Fibroblast of peridontal ligament (primary cell): ENCODE measurements at regions not wholly inside any gene's neighbourhood (a gene's known extent, or its start where the extent isn't known, plus 50 kb on each side); places are given as distances from the start of the nearest gene placed in this dataset.
"Not testable (repeated sequence)": the region's sequence is repeated elsewhere in the genome, so short reads cannot be mapped to it uniquely, and the experiment has no call there.

Experiments used
- DNase-seq: peaks from one replicate; pipeline ENCODE4 v3.0.0-alpha.2; 2010; ENCODE audit errors: extremely low read depth

DNA sequence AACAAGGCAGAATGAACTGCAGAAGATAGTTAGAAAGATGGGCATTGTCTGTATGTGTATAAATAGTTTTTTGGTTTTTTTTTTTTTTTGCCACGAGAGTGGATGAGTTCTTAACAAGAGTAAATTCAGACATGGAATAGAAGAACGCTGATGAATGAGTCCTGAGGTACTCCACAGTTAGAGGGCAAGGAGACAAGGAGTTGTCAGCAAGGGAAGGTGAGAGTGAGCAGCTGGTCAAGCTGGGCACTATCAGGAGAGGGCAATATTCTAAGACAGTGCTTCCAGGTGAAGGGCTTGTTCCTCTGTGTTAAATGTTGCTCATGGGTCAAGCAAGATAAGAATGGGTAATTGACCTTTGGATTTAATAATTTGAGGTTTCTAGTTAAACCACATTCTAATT, 138.6 kb upstream of the FAM78B start:
- DNase-seq = no peak

DNA sequence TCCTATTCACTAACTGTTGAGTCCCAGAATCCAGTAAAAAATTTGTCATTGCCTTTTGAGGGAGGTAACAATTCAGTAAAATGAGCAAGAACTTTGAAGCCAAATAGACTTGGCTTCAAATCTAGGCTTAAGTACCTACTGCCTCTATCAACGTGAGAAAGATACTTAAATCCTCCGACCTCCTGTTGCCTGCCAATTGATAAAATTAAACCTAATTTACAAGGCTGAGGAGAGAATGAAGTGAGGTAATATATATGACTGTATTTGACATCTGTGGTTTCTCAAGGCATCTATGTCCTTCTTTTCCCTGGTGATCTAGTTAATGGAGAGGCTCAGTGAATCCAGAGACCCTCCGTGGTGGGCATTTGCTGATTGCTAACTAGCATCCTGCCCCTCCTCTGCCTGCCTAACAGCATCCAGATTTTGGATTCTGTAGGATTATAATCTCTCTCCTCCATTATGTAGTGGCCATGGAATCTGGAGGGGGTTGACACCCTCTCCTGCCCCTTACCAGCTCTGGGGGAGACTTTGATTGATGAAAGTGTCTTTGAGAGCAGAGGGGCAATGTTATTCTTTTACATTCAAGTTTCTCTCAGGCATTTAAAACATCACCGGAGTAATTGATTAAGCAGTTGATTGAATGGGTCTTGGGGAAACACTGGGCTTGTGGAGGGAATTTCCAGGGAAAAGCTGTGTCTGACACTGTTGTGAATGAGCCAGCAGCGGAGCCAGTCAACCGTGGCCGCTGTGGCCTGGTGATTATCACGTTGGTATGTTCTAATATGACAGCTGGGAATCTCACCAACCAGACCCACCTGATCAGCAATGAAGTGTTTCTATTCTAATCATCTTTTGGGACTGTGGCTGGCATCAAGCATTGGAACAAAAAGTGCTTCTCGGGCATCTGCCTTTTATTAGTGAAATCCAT, 140.7 kb upstream of the FAM78B start:
- DNase-seq = no peak

DNA sequence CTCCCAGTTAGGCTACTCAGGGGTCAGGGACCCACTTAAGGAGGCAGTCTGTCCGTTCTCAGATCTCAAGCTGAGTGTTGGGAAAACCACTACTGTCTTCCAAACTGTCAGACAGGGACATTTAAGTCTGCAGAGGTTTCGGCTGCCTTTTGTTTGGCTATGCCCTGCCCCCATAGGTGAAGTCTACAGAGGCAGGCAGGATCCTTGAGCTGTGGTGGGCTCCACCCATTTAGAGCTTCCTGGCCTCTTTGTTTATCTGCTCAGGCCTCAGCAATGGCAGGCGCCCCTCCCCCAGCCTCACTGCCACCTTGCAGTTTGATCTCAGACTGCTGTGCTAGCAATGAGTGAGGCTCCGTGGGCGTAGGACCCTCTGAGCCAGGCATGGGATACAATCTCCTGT, 149.5 kb upstream of the FAM78B start:
- DNase-seq = not testable (repeated sequence)

DNA sequence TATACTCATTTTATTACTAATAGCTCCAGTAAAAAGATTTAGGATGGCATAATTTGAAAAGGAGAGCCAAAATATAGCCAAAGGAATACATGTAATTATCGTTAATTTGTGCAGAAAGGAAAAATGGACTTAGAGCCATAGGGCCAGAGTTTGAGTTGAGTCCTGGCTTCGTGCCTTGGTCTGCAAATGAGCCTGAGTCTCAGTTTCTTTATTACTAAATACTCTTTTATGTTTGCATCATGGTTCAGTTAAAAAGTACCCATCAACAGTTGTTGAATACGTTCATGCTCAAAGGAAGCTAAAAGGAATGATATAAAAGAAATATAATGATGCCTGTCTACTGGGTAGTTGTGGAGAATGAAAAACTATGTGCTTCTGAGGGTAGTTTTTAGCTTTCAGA, 155.7 kb upstream of the FAM78B start:
- no peak for DNase-seq

DNA sequence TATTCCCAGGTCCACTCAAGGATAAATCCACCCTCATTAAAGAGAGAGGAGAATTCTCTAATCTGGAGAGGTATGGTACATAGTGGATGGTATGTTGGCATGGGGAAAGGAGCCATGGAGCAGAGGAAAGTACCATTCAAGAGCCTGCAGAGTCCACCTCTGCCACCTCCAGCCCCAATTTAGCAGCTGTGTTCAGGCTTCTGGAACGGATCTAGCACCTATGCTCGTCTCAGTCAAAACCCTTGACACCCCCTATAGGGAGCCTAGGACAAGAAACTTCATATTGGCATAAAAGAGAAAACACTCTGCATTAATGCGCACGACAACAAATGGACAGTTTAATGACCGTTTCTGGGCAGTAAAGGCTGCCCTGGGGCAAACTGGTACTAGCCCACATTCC, 161.1 kb upstream of the FAM78B start:
- no peak for DNase-seq

DNA sequence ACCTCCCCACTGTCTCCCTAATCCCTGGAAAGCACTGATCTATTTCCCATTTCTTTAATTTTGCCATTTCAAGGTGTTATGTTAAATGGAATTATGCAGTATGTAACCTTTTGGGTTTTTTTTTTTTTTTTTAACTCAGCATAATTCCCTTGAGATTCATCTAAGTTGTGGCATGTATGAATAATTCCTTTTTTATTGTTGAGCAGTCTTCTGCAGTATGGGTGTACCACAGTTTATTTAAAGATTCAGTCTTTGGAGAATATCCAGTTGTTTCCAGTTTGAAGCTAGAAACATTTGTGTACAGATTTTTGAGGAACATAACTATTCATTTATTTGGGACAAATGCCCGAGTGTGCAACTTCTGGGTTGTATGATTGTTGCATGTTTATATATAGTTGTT, 162.2 kb upstream of the FAM78B start:
- DNase-seq = no peak

DNA sequence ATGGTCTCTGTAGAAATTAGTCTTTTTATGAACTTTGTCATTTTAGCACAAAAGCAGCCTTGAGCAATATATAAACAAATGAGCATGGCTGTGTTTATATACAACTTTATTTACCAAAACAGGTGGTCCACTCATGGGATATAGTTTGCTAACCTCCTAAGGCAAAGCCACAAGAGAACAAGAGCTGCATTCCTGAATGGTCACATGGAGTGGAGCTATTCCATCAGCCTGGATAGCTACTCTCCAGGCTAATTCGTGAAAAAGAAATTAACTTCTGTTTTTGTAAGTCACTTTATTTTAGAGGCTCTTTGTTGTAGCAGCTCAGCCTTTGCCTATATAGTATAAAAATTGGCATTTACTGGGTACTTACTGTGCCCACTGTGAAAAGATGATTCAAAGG, 163.3 kb upstream of the FAM78B start:
- no peak for DNase-seq

DNA sequence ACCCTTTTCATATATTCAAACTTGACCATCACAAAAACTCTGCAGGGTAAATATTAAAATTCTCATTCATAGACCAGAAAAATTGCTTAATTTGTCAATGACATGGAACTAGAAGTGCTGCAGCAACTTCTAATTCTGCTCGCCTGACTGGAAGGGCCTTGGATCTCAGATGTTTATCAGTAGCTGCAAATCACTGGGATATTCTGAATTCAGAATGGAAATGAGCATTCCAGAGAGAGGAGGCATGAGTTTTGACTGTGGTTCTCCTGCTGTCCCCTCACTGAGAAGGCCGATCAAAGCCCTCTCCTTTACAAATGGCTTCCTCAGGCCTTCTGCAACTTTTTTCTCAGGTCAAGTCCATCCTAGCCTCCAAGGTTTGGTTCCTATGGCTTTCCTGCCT, 171.3 kb upstream of the FAM78B start:
- no peak for DNase-seq

DNA sequence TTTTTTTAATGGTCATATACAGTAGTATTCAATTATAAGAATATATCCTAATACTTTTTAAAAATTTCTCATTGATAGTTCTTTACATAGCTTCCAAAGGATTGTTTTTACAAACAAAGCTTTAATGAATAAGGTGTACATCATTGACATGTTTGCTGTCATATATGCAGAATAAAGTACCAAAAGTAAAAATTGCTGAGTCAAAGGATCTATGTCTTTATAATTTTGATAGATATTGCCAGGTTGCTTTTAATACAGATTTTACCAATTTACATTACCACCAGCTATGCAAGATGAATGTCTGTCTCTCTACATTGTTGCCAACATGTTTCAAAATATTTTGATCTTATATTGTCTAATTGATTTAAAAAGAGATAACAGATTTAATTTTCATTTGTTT, 173.9 kb upstream of the FAM78B start:
- no peak for DNase-seq

DNA sequence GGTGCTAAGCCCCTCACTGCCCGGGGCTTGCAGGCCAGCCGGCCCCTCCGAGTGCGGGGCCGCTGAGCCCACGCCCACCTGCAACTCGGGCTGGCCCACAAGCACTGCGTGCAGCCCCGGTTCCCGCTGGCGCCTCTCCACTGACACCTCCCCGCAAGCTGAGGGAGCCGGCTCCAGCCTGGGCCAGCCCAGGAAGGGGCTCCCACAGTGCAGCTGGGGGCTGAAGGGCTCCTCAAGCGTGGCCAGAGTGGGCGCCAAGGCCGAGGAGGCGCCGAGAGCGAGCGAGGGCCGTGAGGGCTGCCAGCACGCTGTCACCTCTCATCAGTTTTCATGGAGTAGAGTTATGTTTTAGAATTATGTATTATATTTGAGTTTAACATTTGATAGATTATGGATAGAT, 176.5 kb upstream of the FAM78B start:
- DNase-seq = no peak

DNA sequence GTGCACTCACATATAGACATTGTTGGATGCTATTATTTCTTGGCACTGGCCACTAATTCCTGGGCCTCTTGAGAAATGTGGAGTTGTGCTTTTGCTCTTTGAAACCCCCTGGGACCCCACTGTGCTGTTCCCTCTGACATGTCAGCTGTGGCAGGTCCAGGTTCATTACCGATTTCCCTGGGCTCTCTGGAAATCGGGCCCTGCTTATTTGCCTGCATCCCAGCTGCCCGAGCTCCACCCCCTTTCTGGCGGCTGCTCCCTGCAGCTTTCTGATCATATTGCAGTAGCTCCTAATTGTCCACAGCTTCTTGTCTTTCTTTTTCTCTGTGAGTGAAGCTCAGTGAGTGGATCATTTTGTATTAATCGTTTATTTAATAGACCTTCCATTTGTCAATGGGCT, 183.7 kb upstream of the FAM78B start:
- DNase-seq = no peak

DNA sequence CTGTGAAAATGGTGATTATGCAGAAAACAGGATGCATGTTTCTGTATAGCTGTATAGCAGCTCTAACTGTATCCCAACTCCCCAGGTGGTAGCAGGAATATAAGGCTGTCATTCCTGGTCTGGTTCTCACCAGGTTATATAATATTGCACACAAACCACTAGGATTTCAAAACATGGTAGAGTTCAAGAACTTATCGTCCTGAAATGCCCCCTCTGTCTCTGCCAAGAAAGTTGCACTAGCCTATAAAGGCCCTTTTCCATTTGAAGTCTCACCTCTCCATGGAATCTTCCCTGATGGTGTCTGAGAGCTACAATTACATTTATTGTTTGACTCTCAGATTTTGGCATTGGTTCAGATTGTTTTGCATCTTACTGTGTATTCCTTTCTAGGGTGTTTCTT, 184.9 kb upstream of the FAM78B start:
- DNase-seq = no peak

DNA sequence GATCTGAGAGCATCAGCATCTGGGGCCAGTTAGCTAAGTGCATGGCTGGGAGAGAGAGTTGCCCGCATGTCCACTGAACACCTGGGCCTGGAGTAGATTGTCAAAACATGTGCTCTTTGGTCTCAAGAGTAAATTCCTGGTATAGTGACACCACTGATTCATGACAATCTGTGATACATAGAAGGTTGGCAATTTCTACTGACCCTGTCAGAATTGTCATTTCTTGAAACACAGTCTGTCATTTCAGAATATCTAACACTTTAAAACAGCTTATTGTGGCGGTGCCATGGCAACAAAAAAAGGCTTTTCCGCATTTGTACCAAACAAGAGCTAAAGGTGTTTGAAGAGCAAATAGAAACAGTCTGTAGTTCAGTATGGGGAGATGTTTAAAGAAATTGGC, 186.4 kb upstream of the FAM78B start:
- DNase-seq = no peak

DNA sequence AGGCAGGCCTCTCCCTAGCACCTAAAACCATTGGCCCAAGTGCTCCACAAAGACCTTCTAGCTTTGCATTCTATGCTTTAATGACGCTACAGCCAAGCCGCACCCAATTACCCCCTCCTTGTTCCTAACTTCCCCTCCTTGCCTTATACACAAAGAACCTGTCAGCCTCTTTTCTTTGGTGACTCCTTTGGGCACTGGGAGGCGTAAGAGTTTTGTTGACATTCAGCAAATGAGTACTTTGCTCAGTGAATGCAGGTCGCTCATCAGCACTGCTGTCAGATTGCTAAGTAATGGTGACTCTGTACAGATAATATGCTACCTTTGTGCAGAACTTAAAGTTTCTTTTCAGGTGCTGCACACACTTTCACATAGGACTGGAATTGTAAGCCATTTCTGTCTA, 187.6 kb upstream of the FAM78B start:
- DNase-seq = no peak

DNA sequence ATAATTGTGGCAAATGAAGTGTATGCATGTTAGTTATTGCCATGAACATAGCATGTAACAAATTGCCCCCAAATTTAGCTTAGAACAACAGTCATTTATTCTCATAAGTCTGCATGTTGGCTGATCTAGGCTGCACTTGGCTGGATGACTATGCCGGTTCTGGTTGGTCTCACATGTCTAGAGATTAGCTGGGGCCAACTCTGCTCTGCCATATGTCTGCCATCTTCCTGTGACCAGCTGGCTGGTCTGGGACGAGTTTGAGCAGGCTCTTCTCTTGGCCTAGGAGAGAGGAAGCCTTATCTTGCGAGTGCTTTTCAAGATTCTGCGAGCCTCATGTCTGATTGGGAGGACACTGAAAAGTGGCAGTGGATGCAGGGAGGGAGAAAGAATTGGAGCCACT, 198.3 kb upstream of the FAM78B start:
- DNase-seq = no peak

DNA sequence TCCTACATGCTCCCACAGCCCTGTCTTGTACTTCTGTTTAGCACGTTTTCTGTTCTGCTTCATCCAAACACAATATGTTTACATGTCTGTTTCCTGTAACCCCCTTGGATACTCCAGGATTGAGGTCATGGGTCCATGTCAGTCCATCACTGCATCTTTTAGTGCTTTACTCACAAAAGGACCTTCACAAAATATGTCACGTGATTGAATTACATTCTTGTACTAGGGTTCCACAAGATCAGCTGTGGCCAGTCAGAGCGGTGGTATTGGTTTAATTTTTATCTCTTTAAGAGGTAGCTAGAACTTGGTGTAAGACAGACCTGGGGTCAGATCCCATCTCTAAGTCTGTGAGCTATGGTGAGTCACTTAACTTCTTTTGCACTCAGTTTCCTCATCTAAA, 201.2 kb upstream of the FAM78B start:
- no peak for DNase-seq

DNA sequence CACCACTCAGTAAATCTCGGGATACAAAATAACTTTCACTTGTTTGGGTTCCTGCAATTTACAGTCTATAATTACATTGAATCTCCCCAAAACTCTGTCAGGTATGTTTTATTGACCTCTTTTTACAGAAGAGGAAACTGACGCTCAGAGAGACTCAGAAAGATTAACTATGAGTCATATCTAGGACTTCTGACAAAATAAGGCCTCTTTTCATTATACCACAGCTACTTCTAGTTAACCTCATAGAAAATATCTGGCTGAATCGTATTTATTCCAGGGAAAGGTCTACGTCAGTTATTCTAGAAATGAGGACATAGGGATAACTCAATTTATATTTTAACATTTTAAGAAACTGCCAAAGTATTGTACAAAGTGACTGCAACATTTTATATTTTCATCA, 211.1 kb upstream of the FAM78B start:
- no peak for DNase-seq

DNA sequence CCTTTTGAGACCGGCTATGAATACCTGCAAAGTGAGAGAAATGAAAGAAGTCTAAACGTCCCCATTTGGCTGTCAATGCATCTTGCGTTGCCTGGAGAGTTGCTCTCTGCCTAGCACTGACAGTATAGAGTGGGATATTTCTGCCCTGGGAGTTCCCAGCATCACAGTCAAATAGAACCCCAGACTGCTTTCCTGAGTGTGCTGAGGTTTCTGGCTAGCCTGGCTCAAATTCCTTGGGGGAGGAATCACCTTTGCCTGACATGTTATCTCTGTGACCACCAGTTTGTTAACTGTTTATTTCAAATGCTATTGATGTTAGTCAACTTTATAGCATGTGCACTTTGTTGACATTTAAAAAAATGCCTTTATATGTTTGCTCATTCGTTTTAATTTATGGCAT, 212.0 kb upstream of the FAM78B start:
- DNase-seq = no peak

DNA sequence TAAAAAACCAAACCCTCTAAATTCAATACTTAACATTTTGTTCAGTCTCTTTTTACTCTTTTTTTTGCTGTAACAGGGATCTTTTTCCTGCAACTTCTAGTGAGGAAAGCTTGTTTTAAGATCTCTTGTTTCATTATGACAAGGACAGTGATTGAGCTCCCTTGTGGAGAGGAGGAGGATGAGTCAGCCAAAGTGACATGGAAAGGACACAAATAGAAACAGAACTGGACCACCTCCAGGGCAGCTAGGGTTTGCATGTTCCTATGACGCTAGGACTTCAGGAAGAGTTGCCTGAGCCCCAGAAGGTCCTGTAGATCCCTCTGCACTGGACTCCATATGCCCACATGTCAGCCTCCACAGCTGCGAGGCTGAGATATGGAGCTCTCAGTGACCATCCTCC, 212.6 kb upstream of the FAM78B start:
- no peak for DNase-seq

DNA sequence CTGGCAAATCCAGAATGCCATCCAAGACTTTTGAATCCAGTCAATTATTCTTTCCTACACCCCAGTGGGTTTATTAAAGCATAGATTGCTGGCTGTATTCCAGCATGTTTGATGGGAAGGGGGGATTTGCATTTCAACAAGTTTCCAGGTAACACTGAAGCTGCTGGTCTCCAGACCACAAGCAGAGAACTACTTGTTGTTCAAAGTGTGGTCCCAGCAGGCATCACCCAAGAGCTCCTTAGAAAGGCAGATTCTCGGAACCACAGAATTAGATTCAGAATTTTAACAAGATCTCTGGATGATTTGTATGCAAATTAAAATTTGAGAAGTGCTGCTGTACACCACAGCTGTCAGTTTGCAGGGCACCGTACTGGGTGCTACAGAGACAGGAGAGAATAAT, 216.3 kb upstream of the FAM78B start:
- DNase-seq = no peak

DNA sequence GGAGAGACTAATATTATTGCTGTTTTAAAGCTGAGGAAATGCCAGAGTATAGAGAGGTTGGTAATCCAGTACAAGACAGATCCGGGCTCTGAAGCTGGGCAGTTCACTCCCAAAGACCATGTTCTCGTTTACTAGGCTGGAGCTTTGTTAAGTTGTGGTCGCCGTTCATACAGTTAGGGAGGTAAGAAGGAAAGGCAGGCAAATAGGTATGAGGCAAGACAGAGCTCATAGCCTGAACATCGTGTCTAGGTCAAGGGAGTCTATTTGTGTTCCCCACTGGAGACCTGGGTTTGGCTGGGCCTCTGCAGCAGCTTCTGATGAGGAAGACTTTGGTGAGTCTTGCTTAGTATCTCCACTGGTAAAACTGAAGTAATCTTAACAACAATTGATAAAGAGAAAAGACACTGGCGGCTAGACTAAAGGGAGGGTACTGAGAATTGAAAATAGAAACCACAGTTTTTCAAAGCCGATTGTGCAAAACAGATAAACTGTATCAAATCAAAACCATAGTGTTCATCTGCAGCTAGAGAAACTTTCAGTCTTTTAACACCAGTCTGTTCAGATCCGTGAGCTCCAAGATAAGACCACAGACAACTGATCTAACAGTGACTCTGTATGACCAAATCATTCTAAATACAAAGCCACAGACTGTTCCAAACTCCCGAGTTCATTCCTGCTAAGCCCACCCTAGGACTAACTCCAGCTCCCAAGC, 217.0 kb upstream of the FAM78B start:
- no peak for DNase-seq

DNA sequence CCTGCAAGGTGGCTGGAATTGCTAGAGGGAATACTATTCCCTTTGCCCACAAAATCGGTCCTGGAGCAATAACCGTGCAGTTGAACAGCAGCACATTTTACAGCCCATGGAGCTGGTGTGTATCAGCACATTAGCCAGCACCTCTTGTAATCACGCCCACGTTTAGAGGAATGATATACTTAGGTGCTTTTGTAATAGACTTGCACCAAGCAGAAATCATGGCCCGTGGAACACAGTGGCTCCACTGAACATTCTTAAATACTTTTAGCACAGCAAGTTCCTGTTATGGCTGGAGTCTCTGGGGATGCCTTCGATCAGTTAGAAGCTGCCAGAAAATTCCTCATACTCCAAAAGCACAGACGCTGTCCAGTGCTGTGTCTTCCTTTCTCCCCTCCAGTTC, 218.1 kb upstream of the FAM78B start:
- no peak for DNase-seq

DNA sequence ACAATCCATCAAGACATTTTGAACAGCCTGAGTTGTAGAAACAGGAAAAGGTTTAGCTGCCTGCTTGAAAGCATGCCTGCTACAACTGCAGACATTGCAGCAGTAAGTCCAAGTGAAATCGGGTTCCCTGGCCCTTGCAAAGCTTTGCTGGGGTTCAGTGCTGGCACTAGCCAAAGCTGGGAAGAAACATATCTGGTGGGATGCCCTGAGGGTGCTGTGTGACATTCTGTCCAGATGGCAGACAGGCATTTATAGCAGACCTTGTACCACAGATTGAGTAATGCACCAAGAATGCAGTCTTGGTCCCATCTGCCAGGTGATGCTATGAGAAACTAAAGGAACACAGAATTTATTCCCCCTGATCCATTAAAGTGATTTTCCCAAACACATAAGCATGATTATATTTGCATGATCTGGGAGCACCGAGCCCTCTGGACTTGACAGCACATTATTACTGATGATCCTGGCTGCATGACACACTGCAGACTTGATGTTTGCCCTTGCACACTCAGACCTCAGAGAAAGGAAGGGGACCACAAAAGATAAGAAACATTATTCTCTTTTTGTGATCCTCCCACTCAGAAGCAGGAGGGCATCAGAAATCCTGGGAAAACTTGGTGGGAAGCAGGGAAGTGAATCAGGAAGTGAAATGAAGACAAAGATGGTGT, 223.7 kb upstream of the FAM78B start:
- DNase-seq = no peak
